SIG-M5 treated with dmso at 0.1 percent for 504 hours (cell line): ENCODE measurements at regions not wholly inside any gene's neighbourhood (a gene's known extent, or its start where the extent isn't known, plus 50 kb on each side); places are given as distances from the start of the nearest gene placed in this dataset.
"Not testable (repeated sequence)": the region's sequence is repeated elsewhere in the genome, so short reads cannot be mapped to it uniquely, and the experiment has no call there.

Source experiments
- DNase-seq: peaks from one replicate; lab custom pipeline; 2025; ENCODE audit not compliant: unreplicated experiment; lab: John Stamatoyannopoulos, UW

DNA sequence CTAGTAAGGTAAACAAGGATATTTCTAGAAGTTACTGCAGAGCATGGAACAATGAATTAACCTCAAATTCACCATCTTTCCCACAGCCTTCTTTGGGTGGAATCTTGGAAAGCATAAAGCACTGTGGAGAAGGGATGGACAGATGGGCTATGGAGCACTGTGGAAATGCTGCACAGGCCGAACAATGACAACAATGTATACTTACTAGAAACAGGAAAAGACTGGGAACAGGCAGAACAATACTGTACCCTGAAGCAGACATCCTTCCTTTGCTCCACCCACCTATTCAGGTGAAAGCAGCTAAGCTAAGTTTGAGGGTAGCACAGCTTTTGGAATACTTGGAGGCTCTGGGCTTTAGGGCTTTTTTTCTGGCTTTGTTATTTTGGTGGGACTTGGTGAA lies 250.6 kb upstream of the KLF8 start:
- DNase-seq, result no peak

DNA sequence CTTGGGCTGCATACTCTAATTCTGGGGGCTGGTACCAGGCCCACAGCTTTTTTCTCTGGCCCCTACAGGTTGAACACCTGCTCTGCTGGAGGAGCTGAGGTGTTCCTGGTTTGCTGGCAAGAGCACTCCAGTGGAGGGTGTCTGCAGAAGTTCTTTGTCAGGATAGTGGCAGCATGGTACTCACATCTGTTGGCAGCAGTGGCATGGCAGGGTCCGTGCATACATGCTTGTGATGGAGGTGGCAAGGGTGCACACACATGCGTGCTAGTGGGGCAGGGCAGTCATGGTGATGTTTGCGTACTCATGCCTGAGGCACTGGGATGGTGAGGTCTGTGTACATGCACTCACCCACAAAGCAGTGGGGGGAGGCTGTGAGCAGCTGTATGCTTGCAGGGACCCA lies 235.5 kb upstream of the KLF8 start:
- no peak for DNase-seq

GRCh38 chrX:56000174-56000573 lies 232.0 kb upstream of the KLF8 start:
- DNase-seq, result no peak

GRCh38 chrX:56000729-56001128 lies 231.4 kb upstream of the KLF8 start:
- no peak for DNase-seq

DNA sequence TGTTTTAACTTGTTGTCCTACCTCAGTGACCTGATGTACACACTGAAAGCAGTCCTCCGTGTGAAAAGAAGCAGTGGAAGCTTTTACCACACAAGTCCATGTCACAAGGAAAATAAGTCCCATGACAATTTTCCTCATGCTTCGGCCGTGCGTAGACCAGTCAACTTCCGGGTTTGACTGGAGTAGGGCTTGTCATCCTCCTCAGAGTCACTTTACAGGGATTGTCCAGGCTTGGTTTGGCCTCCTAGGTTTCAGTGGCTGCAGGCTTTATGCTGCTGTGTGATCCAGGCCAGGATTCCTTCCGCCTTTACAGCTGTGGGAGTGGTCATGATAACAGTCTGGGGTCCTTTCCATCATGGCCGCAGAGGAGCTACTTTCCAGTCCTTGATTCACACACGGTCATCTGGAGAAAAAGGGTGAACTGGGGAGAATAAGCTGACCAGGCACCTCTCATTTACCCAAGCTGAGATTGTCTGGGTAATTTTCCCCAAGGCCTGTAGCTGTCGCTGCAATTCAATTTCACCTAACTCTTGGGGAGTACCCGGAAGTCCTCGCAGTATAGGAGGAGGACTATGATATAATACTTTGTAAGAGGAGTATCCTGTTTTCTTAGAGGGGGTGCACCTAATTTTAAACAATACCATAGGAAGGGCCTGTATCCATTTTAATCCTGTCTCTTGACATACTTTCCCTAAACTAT lies 206.1 kb upstream of the KLF8 start:
- no peak for DNase-seq

GRCh38 chrX:56026815-56027214 lies 205.3 kb upstream of the KLF8 start:
- DNase-seq, result no peak

DNA sequence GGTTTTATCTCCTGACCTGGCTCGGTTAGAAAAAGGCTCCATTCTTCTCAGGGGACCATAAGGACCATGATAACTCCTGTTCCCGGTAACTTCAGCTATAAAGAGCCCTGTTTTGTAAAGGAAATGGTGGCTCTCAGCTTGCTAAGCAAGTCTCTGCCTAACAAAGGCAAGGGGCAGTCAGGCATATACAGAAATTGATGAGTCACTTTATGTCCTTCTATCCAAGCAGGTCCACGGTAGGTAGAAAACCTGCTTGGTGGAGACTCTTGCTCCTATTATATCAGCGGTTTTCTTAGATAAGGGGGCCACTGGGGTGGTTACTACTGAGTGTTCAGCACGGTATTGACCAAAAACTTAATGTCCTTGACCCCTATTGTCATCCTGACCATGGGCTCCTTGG lies 203.0 kb upstream of the KLF8 start:
- DNase-seq, result no peak

DNA sequence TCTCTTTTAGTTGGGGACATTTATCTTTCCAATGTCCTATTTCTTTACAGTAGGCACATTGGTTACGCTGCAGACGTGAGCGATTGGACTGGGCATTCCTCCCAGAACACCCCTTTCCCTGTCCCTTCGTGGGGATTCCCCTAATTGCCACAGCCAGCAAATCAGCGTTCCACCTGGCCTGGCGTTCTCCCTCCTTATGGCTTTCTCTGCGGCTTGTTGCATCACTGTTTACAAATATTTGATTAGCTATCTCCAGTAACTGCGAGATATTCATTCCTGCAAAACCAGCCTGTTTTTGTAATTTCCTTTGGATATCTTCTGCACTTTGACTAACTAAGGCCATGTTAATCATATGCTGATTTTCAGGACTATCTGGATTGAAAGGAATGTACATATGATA lies 202.5 kb upstream of the KLF8 start:
- DNase-seq, result no peak

DNA sequence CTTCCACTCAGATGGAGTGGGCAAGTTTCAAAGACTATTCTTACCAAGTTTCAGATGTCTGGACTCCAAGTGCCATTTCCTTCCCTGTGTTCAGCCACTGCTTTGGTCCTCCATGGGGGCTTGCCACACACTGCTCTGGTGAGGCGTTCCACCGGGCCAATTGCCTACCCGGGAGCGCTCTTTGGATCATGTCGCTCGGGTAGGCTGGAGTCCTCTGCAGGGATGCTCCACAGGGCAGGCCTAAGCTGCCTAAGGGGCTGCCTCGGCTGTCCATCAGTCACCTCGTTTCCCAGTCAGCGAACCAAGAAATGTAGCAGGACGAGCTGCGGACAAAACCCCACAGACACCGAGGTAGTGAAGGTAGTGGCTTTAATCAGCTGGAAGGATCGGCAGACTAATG lies 200.7 kb upstream of the KLF8 start:
- DNase-seq, result no peak

GRCh38 chrX:56033495-56034180 lies 198.5 kb upstream of the KLF8 start:
- no peak for DNase-seq

DNA sequence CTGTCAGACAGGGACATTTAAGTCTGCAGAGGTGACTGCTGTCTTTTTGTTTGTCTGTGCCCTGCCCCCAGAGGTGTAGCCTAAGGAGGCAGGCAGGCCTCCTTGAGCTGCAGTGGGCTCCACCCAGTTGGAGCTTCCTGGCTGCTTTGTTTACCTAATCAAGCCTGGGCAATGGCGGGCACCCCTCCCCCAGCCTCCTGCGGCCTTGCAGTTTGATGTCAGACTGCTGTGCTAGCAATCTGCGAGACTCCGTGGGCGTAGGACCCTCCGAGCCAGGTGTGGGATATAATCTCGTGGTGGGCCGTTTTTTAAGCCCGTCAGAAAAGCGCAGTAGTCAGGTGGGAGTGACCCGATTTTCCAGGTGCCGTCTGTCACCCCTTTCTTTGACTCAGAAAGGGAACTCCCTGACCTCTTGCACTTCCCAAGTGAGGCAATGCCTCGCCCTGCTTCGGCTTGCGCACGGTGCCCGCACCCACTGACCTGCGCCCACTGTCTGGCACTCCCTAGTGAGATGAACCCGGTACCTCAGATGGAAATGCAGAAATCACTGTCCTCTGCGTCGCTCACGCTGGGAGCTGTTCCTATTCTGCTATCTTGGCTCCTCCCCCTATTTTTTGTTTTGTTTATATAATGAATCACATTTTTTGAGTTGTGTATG lies 179.4 kb upstream of the KLF8 start:
- DNase-seq, result not testable (repeated sequence)

GRCh38 chrX:56057325-56057724 lies 174.8 kb upstream of the KLF8 start:
- DNase-seq, result no peak

DNA sequence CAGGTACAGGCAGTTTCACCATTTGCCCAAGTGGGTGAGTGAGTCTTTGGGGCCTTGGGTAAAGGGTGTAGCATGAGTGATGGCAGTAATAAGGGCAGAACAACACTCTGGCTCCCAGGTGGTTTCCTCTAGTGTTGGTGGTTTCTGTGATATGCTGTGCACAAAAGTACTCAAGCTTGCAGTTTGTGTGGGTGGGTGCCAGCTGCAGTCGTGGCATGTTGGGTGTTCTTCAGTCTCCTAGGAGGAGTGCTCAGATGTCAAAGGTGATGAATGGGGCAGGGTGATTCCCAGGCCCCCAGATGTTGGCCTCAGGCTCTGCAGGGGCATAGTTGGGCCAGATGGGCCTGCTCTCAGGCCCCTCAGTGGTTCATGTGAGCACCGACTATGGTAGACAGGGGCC lies 166.1 kb upstream of the KLF8 start:
- DNase-seq, result no peak

GRCh38 chrX:56068274-56068758 lies 163.8 kb upstream of the KLF8 start:
- DNase-seq, result no peak

GRCh38 chrX:56069299-56069931 lies 162.7 kb upstream of the KLF8 start:
- DNase-seq, result no peak

- no peak for DNase-seq
Measured at GRCh38 chrX:56089376-56089775, 142.8 kb upstream of the KLF8 start.

GRCh38 chrX:56099271-56099670 lies 132.9 kb upstream of the KLF8 start:
- no peak for DNase-seq

GRCh38 chrX:56107320-56107719 lies 124.8 kb upstream of the KLF8 start:
- peak; percentile 14 for DNase-seq

DNA sequence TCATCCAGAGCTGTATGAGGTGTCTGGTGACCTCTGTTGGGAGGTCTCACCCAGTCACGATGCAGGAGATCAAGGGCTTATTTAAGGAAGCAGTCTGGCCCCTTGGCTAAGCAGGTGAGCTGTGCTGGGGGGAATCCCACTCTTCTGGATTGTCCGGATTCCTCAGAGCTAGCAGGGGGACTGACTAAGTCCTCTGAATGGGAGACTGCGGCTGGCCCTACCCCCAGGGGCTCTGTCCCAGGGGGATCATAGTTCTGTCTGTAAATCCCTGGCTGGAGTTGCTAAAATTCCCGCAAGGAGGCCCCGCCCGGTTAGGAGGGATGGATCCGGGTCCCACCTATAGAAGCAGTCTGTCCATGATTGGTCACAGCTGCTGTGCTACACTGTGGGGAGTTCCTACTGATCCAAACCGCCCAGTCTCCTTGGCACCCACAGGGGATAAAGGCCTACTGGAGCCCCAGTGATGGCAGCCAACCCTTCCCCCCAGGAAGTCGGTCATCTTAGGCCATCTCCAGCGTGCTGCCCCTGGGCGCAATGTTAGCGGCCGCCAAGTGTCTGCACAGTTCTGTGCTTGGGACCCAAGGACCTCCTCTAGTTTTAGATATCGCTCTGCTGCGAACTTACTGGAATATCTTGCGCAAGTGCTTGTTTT lies 118.2 kb upstream of the KLF8 start:
- DNase-seq, result no peak

DNA sequence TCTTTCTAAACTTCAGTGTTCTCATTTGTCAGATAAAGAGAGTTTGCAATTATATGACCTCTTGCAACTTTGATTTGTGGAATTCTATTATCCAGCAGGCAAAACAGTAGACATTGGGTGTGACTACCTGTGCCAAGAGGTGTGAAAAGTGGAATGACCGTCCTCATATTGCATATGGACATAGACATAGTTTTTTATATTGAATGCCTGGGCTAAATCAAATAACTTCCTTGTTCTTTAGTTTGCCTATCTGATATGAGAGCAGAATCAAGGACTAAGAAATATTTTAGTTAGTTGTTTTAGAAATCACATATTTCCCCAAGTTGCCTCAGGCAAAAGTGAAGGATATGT lies 117.7 kb upstream of the KLF8 start:
- no peak for DNase-seq

DNA sequence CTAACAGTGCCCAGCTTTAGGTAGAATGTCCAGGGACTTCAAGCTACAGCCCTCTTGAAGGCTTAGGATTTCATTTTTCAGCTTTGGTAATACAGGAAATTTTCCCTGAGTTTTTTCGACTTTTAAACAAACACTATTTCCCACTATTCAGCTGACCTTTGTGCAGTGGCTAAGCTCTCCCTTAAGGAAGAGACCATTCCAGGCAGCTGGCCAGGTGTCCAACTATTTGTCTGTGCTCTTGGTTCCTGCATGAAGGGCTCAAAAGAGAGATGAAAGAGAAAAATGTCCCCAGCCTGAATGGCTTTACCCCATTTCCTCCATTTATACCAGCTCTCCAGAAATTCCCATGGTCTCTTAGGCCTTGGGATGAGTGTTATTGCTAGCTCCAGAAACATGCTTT lies 111.9 kb upstream of the KLF8 start:
- no peak for DNase-seq
